Motor neuron (in vitro differentiated cells): ENCODE measurements at regions not wholly inside any gene's neighbourhood (a gene's known extent, or its start where the extent isn't known, plus 50 kb on each side); places are given as distances from the start of the nearest gene placed in this dataset.
"Not testable (repeated sequence)": the region's sequence is repeated elsewhere in the genome, so short reads cannot be mapped to it uniquely, and the experiment has no call there.

Experiments
- ATAC-seq, 8 experiments: fragments of 200-7000 bp; cut with Tn5 transposase; replicated peaks in 6 of 8; 2 replicates each; pipeline ENCODE4 v1.8.0; 2021; ENCODE audit warnings: mild to moderate bottlenecking in 8 of 8, moderate library complexity in 8 of 8
- H3K27ac ChIP-seq, 2 donors: fragments of 250-450 bp; sonication (Bioruptor Pico); 2 replicates each; pipeline ENCODE4 v1.9.0; 2021; ENCODE audit warnings: antibody characterized with exemption in 2 of 2, mild to moderate bottlenecking in 2 of 2, moderate library complexity in 1 of 2
- H3K4me1 ChIP-seq, 2 donors: fragments of 250-450 bp; sonication (Bioruptor Pico); replicated peaks in 1 of 2; 2 replicates each; pipeline ENCODE4 v1.6.1; 2021; ENCODE audit warnings: antibody characterized with exemption in 2 of 2, mild to moderate bottlenecking in 2 of 2, moderate library complexity in 1 of 2
- H3K4me3 ChIP-seq, 5 donors: fragments of 250-450 bp; sonication (Bioruptor Pico); 2 replicates each; pipeline ENCODE4 v1.9.0; 2021; ENCODE audit warnings: antibody characterized with exemption in 5 of 5, mild to moderate bottlenecking in 5 of 5, moderate library complexity in 4 of 5
- WGBS, 10 experiments: fragments of 450-650 bp; shearing (Covaris generic); methylation state at CpG; one replicate each; pipeline ENCODE4 v1.0.0; 2022; 5-methylcytosine and 5-hydroxymethylcytosine counted together
- in situ Hi-C, 9 experiments: fragments of 400-800 bp; cut with MboI; loops; one replicate each; pipeline ENCODE4 v1.15.0; 2021; ENCODE audit warnings: low sequenced_read_pairs in 9 of 9, low pct_unique_long_range_greater_than_20kb in 2 of 9; ENCODE audit not compliant: unreplicated experiment in 9 of 9

- H3K4me3 ChIP-seq, in situ Hi-C loops, ATAC-seq, H3K4me1 ChIP-seq, H3K27ac ChIP-seq: not testable (repeated sequence)
These were observed 747.9 kb downstream of the EPHA7 start for GRCh38 chr6:92671462-92671861.

GRCh38 chr6:92667843-92668242 is 751.5 kb downstream of the EPHA7 start:
- 3 to 85% (median 65%) methylated on average over 3 to 5 of the region's 5 CpGs; no CpG with 5 or more reads in 1 of the 10 experiments for WGBS, 10 experiments
- no peak for ATAC-seq
- in situ Hi-C loops: no loop called here
- no peak overlapping the region for H3K4me3 ChIP-seq
- H3K4me1 ChIP-seq: no peaks in the 10 kb centered on the region
- no peak overlapping the region for H3K27ac ChIP-seq

DNA sequence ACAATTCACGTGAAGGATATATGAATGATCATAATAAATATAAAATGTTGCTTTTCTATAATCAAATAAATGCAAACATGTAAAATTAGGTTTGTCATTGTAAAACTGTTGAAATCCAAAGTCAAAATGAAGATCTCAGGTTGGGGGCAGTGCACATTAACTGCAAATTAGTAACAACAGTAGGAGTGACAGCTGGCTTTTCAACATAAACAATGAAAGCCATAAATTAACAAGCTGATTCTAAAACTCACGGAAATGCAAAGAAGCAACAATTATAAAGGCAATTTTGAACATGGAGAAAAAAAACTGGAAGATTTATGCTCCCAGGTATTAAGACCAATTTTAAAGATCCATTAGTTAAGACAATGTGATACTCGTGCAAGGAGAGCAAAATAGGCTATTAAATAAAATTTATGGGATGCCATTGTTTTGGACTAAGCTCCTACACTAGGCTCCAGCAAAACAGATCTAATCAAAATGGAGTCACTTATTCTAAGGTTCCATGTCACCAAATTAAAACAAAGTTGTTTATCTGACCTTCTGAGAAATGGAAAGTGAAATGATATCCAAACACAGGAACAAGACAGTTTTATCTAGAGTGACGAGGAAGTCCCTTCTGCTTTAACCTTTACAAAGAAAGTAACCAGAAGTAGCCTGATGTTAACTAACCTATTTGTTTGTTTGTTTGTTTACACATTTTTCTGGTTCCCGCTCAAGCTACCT is 770.8 kb downstream of the EPHA7 start:
- peak in 3 of 8 experiments; percentile 27 to 64 (median 35) for ATAC-seq

DNA sequence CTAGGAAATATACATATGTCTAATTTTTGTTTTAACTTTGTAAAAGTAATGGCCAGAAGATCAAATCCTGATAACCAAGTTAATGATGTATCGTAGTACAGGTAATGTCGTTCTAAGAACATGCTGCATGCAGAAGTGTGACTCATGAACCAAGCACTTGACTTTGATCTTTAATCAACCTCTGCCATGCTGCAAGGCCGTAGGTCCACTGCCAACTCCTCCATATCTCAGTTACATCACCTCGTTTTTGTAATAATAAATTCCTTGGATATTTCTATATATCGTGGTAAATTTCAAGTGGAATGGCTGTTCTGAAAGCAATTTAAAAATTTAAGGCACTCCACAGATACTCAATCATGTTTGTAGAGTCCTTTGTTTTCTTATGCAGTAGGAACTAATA is 771.7 kb downstream of the EPHA7 start:
- H3K4me3 ChIP-seq: no peak overlapping the region
- WGBS, 10 experiments: 0 to 88% (median 66%) methylated on average over 2 to 5 of the region's 5 CpGs
- peak in 2 of 8 experiments; percentile 41 to 60 for ATAC-seq
- in situ Hi-C loops: no loop called here
- no peak overlapping the region for H3K27ac ChIP-seq
- H3K4me1 ChIP-seq: peaks cover 0 to 6% of the 10 kb centered on the region in 2 donors

More for the DNA sequence above, 770.8 kb downstream of the EPHA7 start:
- H3K4me1 ChIP-seq: peaks cover 0 to 6% of the 10 kb centered on the region in 2 donors
- no peak overlapping the region for H3K4me3 ChIP-seq
- WGBS, 10 experiments: 5 to 91% (median 66%) methylated on average over 3 to 5 of the region's 5 CpGs
- no peak overlapping the region for H3K27ac ChIP-seq
- in situ Hi-C loops: no loop called here

GRCh38 chr6:92644104-92644791 is 775.1 kb downstream of the EPHA7 start:
- H3K4me3 ChIP-seq, in situ Hi-C loops, H3K4me1 ChIP-seq, H3K27ac ChIP-seq: not testable (repeated sequence)
- ATAC-seq: peak in 1 of 8 experiments; percentile 95
- WGBS, 10 experiments: 0 to 91% (median 89%) methylated on average over 1 to 20 of the region's 25 CpGs; no CpG with 5 or more reads in 5 of the 10 experiments

GRCh38 chr6:92635553-92636153 is 783.7 kb downstream of the EPHA7 start:
- Histone ChIP-seq H3K27ac (no peak overlapping the region), H3K4me3 (no peak overlapping the region), H3K4me1 (no peaks in the 10 kb centered on the region)
- in situ Hi-C loops: no loop called here
- ATAC-seq: peak in 4 of 8 experiments; percentile 22 to 39 (median 32)
- 21 to 92% (median 63%) methylated on average over 1 to 3 of the region's 3 CpGs; no CpG with 5 or more reads in 1 of the 10 experiments for WGBS, 10 experiments

DNA sequence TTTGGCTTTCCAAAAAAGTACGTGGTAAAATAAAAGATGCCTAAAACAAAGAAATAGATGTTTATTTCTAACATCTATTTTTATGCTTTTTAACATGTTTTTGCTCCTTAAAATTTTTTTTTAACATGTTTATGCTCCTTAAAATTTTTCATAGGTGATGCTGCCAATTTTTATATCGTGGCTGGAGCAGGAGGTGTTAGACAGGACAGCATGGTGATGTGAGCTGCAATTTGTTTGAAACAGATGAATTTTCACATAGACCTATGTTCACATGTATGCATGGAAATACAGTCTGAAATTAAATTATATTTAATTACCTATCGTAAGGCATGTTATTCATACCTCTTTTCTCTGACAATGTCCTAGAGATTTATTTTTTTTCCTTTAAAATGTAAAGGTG is 784.8 kb downstream of the EPHA7 start:
- 0 to 100% (median 51%) methylated on average over 2 to 3 of the region's 3 CpGs for WGBS, 10 experiments
- in situ Hi-C loops: no loop called here
- no peak for ATAC-seq

GRCh38 chr6:92623431-92623830 is 795.9 kb downstream of the EPHA7 start:
- 8 to 100% (median 87%) methylated on average over 1 to 2 of the region's 2 CpGs; no CpG with 5 or more reads in 3 of the 10 experiments for WGBS, 10 experiments
- no peaks in the 10 kb centered on the region for H3K4me1 ChIP-seq
- in situ Hi-C loops: no loop called here
- H3K4me3 ChIP-seq: no peak overlapping the region
- no peak for ATAC-seq
- H3K27ac ChIP-seq: no peak overlapping the region

More for the DNA sequence above, 784.8 kb downstream of the EPHA7 start:
- H3K4me1 ChIP-seq: no peaks in the 10 kb centered on the region
- no peak overlapping the region for H3K27ac ChIP-seq
- H3K4me3 ChIP-seq: no peak overlapping the region

GRCh38 chr6:92617721-92618120 is 801.6 kb downstream of the EPHA7 start:
- no peak for ATAC-seq
- in situ Hi-C loops: no loop called here
- Histone ChIP-seq H3K4me1 (no peaks in the 10 kb centered on the region), H3K4me3 (no peak overlapping the region), H3K27ac (no peak overlapping the region)
- 50 to 100% (median 79%) methylated on average over 1 to 2 of the region's 3 CpGs; no CpG with 5 or more reads in 5 of the 10 experiments for WGBS, 10 experiments

DNA sequence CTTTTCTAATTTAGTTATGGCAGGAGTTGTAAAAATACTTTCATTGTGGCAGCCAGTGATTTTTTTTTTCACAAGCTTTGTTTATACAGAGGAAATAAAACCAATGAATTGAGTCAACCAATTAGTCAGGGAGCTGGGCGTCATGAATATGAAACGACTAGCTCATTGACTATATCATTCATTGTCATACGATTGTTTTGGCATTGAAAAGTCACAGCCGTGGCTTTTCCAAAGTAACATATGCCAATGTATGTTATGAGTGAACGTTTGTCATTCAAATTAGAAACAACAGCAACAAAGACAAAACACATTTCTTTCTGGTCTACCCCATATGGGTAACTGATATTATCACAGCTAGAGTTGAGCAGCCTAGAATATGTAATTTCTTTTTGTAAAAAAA is 810.6 kb downstream of the EPHA7 start:
- peak in 1 of 8 experiments; percentile 15 for ATAC-seq

DNA sequence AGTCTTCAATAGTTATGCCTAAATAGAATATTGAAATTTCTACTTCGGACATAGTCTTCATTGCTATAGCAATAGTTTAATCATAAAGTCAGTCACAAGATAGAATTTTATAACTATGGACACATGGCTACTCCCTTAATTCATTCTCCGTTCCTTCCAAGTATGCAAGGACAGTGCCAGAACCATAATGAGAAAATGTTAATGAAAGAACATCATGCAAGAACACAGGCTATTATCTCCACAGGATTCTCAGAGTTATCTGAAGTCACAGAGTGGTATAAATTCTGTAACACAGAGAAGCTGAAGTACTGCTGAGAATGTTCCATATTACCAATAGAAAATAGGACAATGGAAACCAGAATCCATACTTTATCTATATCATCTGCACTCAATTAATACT is 826.2 kb downstream of the EPHA7 start:
- Histone ChIP-seq H3K27ac (no peak overlapping the region), H3K4me1 (no peaks in the 10 kb centered on the region), H3K4me3 (no peak overlapping the region)
- WGBS, 10 experiments: 0 to 100% (median 84%) methylated on average over 1 to 2 of the region's 2 CpGs
- in situ Hi-C loops: no loop called here
- ATAC-seq: peak in 1 of 8 experiments; percentile 30

More for the DNA sequence above, 810.6 kb downstream of the EPHA7 start:
- in situ Hi-C loops: no loop called here
- Histone ChIP-seq H3K4me1 (no peaks in the 10 kb centered on the region), H3K4me3 (no peak overlapping the region), H3K27ac (no peak overlapping the region)
- 0 to 70% (median 54%) methylated on average over 3 to 5 of the region's 5 CpGs; no CpG with 5 or more reads in 3 of the 10 experiments for WGBS, 10 experiments

- H3K4me1 ChIP-seq: no peaks in the 10 kb centered on the region
- in situ Hi-C loops: no loop called here
- no peak overlapping the region for H3K4me3 ChIP-seq
- no peak overlapping the region for H3K27ac ChIP-seq
- WGBS, 10 experiments: 0 to 86% (median 59%) methylated on average over 1 of the region's 1 CpG; no CpG with 5 or more reads in 2 of the 10 experiments
- peak in 1 of 8 experiments; percentile 36 for ATAC-seq
These were observed 829.4 kb downstream of the EPHA7 start for GRCh38 chr6:92589996-92590395.

DNA sequence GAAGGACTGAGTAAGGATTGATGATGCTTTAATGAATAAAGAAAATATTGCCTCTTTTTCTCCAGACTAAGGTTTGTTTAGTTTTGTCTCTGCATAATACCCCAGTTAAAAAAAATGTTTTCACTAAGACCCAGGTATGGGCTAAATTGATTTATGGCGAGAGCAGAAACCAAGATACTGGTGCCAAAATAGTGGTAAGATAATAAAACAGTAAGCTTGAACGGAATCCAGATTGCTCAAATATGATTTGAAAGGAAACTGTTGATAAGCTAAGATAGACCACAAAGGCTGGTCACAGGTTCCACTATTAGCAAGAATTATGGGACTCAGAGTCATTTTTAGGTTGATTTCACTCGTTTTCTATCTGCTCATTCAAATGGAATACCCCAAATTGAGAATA is 831.2 kb downstream of the EPHA7 start:
- ATAC-seq: no peak
- Histone ChIP-seq H3K4me1 (no peaks in the 10 kb centered on the region), H3K4me3 (no peak overlapping the region), H3K27ac (no peak overlapping the region)
- 0 to 100% (median 71%) methylated on average over 1 to 3 of the region's 3 CpGs; no CpG with 5 or more reads in 1 of the 10 experiments for WGBS, 10 experiments
- in situ Hi-C loops: no loop called here
